HCT116 (cell line): ENCODE measurements at regions not wholly inside any gene's neighbourhood (a gene's known extent, or its start where the extent isn't known, plus 50 kb on each side); places are given as distances from the start of the nearest gene placed in this dataset.

Source experiments
- ATAC-seq: fragments of 200-7000 bp; cut with Tn5 transposase; 2 replicates; pipeline ENCODE4 v1.9.1; 2020; ENCODE audit warnings: mild to moderate bottlenecking, moderate library complexity
- BruUV-seq: library from RNA; stranded (reverse); fragments of 400-500 nt; replicated peaks from 2 replicates; lab custom pipeline; 2021; lab: Mats Ljungman, UMichigan
- CTCF ChIA-PET: fragments of 300-600 bp; sonication (Branson Sonifier 250); formaldehyde crosslinking; loops from one replicate; lab custom pipeline; 2021; ENCODE audit warnings: antibody characterized with exemption; lab: Charles Lee
- POLR2A ChIA-PET: fragments of 300-600, 350-600 bp; sonication (Branson Sonifier 250); formaldehyde crosslinking; loops from one replicate; lab custom pipeline; 2021; ENCODE audit warnings: antibody characterized with exemption; lab: Charles Lee
- RAD21 ChIA-PET, 2 experiments: fragments of 300-600 bp; sonication (Branson Sonifier 250); formaldehyde crosslinking; loops; one replicate each; lab custom pipeline; 2023; ENCODE audit warnings: low total read pairs in 2 of 2; ENCODE audit not compliant: uncharacterized antibody in 2 of 2, unreplicated experiment in 2 of 2, low non-redundant PET in 1 of 2; lab: Charles Lee
- DNase-seq: peaks from one replicate; pipeline ENCODE4 v3.0.0-alpha.2; 2010; ENCODE audit warnings: low read depth, low spot score
- H2AFZ ChIP-seq: fragments of 200-600 bp; shearing (Covaris generic), sonication (generic); 2 replicates; pipeline ENCODE4 v1.6.1; 2017; ENCODE audit warnings: low read depth, mixed run types, mixed read lengths, antibody characterized with exemption, low read length; ENCODE audit not compliant: poor library complexity, severe bottlenecking
- H3K27ac ChIP-seq: 2 replicates; pipeline ENCODE4 v1.5.1; 2012; ENCODE audit warnings: low read depth, low read length
- H3K27me3 ChIP-seq: fragments of 200-600 bp; sonication (generic); 2 replicates; pipeline ENCODE4 v1.6.1; 2016; ENCODE audit warnings: mixed run types, low read length, mixed read lengths; ENCODE audit not compliant: insufficient read depth
- H3K36me3 ChIP-seq, 2 experiments: fragments of 200-500 bp in 1 of 2; fragments of 200-600 bp in 1 of 2; sonication (Bioruptor generic) in 1 of 2; sonication (generic) in 1 of 2; 2 replicates each; pipeline versions ENCODE4 v1.5.1 to v1.6.1; 2014 to 2016; ENCODE audit warnings: low read length in 2 of 2, inconsistent platforms in 1 of 2, mixed read lengths in 1 of 2, mixed run types in 1 of 2; ENCODE audit not compliant: insufficient read depth in 2 of 2, control insufficient read depth in 1 of 2
- H3K4me1 ChIP-seq, 2 experiments: fragments of 200-600 bp in 1 of 2; sonication (generic) in 1 of 2; 2 replicates each; pipeline versions ENCODE4 v1.5.1 to v1.6.1; 2012 to 2017; ENCODE audit warnings: low read length in 2 of 2, inconsistent platforms in 1 of 2, mild to moderate bottlenecking in 1 of 2, mixed read lengths in 1 of 2, mixed run types in 1 of 2, moderate library complexity in 1 of 2; ENCODE audit not compliant: insufficient read depth in 2 of 2, control insufficient read depth in 1 of 2
- H3K4me2 ChIP-seq: fragments of 200-600 bp; sonication (generic); 2 replicates; pipeline ENCODE4 v1.6.1; 2017; ENCODE audit warnings: mixed run types, low read length, mixed read lengths
- H3K4me3 ChIP-seq, 2 experiments: fragments of 200-600 bp in 1 of 2; sonication (generic) in 1 of 2; replicated peaks in 1 of 2; 2 replicates each; pipeline ENCODE4 v1.5.1; 2011 to 2016; ENCODE audit warnings: low read length in 2 of 2, control low read depth in 1 of 2, low read depth in 1 of 2, mild to moderate bottlenecking in 1 of 2, mixed read lengths in 1 of 2, mixed run types in 1 of 2
- H3K79me2 ChIP-seq: fragments of 200-600 bp; sonication (generic); 2 replicates; pipeline ENCODE4 v1.6.1; 2017; ENCODE audit warnings: mild to moderate bottlenecking, mixed run types, low read length, moderate library complexity, mixed read lengths; ENCODE audit not compliant: insufficient read depth
- H3K9ac ChIP-seq: fragments of 200-600 bp; sonication (generic); 2 replicates; pipeline ENCODE4 v1.6.1; 2016; ENCODE audit warnings: low read length, mixed read lengths
- H3K9me2 ChIP-seq: fragments of 200-600 bp; sonication (generic), shearing (Covaris generic); 2 replicates; pipeline ENCODE4 v1.6.1; 2017; ENCODE audit warnings: mixed run types, mild to moderate bottlenecking, moderate library complexity; ENCODE audit not compliant: insufficient read depth
- H3K9me3 ChIP-seq, 2 experiments: fragments of 200-500 bp in 1 of 2; fragments of 200-600 bp in 1 of 2; sonication (Bioruptor generic) in 1 of 2; sonication (generic) in 1 of 2; 2 replicates each; pipeline ENCODE4 v1.6.1; 2014 to 2017; ENCODE audit warnings: low read length in 2 of 2, mixed read lengths in 2 of 2, inconsistent platforms in 1 of 2, low read depth in 1 of 2, mild to moderate bottlenecking in 1 of 2, mixed run types in 1 of 2, moderate library complexity in 1 of 2; ENCODE audit not compliant: control insufficient read depth in 1 of 2, insufficient read depth in 1 of 2
- H4K20me1 ChIP-seq: fragments of 200-600 bp; sonication (generic), shearing (Covaris generic); 2 replicates; pipeline ENCODE4 v1.6.1; 2017; ENCODE audit warnings: mixed run types, mild to moderate bottlenecking, moderate library complexity; ENCODE audit not compliant: insufficient read depth
- ATF3 ChIP-seq: IDR thresholded peaks from 2 replicates; pipeline ENCODE4 v1.6.1; 2012
- CTCF ChIP-seq, 3 experiments: fragments of 200-600 bp in 1 of 3; sonication (generic) in 1 of 3; IDR thresholded peaks in 2 of 3; conservative IDR thresholded peaks in 1 of 3; 2 replicates each; pipeline ENCODE4 v1.5.1; 2012 to 2017; ENCODE audit warnings: low read depth in 2 of 3, low read length in 2 of 3, antibody characterized with exemption in 1 of 3, borderline replicate concordance in 1 of 3, control low read depth in 1 of 3, mild to moderate bottlenecking in 1 of 3, mixed read lengths in 1 of 3, mixed run types in 1 of 3, moderate library complexity in 1 of 3; ENCODE audit not compliant: insufficient read depth in 1 of 3
- EGR1 ChIP-seq: IDR thresholded peaks from 2 replicates; pipeline ENCODE4 v1.6.1; 2012; ENCODE audit warnings: low read depth
- MAX ChIP-seq: IDR thresholded peaks from 2 replicates; pipeline ENCODE4 v1.6.1; 2012
- POLR2AphosphoS5 ChIP-seq: IDR thresholded peaks from 2 replicates; pipeline ENCODE4 v1.6.1; 2011; ENCODE audit warnings: mild to moderate bottlenecking, low read depth, low read length, moderate library complexity
- RAD21 ChIP-seq: IDR thresholded peaks from 2 replicates; pipeline ENCODE4 v1.6.1; 2012; ENCODE audit warnings: low read depth, mild to moderate bottlenecking
- REST ChIP-seq: IDR thresholded peaks from 2 replicates; pipeline ENCODE4 v1.6.1; 2012; ENCODE audit warnings: low read depth
- SRF ChIP-seq: IDR thresholded peaks from 2 replicates; pipeline ENCODE4 v1.6.1; 2012; ENCODE audit warnings: low read depth
- TCF7L2 ChIP-seq: IDR thresholded peaks from 2 replicates; pipeline ENCODE4 v1.7.0; 2011; ENCODE audit warnings: borderline replicate concordance, inconsistent platforms; ENCODE audit not compliant: insufficient read depth, insufficient read length; ENCODE audit errors: extremely low read depth
- YY1 ChIP-seq: IDR thresholded peaks from 2 replicates; pipeline ENCODE4 v1.6.1; 2011; ENCODE audit warnings: low read length, low read depth, moderate library complexity, mild to moderate bottlenecking; ENCODE audit not compliant: insufficient replicate concordance; ENCODE audit errors: extremely low read depth
- ZFX ChIP-seq: fragments of 450-650 bp; IDR thresholded peaks from 2 replicates; pipeline ENCODE4 v1.6.1; 2017
- ZNF274 ChIP-seq: fragments of 200-500 bp; sonication (Bioruptor generic); IDR thresholded peaks from 2 replicates; pipeline ENCODE4 v1.6.1; 2014; ENCODE audit warnings: mild to moderate bottlenecking, low read depth, low read length, inconsistent platforms
- intact Hi-C: fragments of 100-400 bp; cut with micrococcal nuclease; formaldehyde crosslinking; loops from 2 replicates; pipeline ENCODE4 v1.10.0; 2022

- TF ChIP-seq RAD21, result no peak
- TF ChIP-seq MAX, result no peak
- TF ChIP-seq ZNF274, result no peak
- TF ChIP-seq, all 23 proteins: peak for 0
Measured at GRCh38 chr6:169156793-169157147, 96.9 kb downstream of the THBS2 start (continued).

- Histone ChIP-seq H3K36me3 (no peaks in the 10 kb centered on the region), H3K4me3 (no peak overlapping the region), H3K4me2 (no peak overlapping the region), H3K79me2 (no peaks in the 10 kb centered on the region), H4K20me1 (no peaks in the 10 kb centered on the region), H3K27me3 (no peaks in the 10 kb centered on the region), H3K27ac (no peak overlapping the region), H2AFZ (no peak overlapping the region), H3K9me3 (no peaks in the 10 kb centered on the region), H3K9ac (no peak overlapping the region), H3K4me1 (no peaks in the 10 kb centered on the region), H3K9me2 (no peaks in the 10 kb centered on the region)
- ChIA-PET RAD21 (no interaction called here), POLR2A (no interaction called here), CTCF (no interaction called here)
- TF ChIP-seq YY1 (no peak), EGR1 (no peak), POLR2AphosphoS5 (no peak), REST (no peak), CTCF (IDR thresholded peaks at IDR 0.05 in 2 of 3, conservative IDR thresholded peaks at IDR 0.05 in 1 of 3; ENCODE audit: borderline replicate concordance in 1 of 3, insufficient read depth in 1 of 3, low read depth in 2 of 3, low read length in 2 of 3) (no peak), TCF7L2 (no peak), ZFX (no peak), SRF (no peak), ATF3 (no peak)
- intact Hi-C loops, result no loop called here
- ATAC-seq (no peak), DNase-seq (no peak)
- no TSS peak for BruUV-seq
Measured at GRCh38 chr6:169156108-169156792, 97.4 kb downstream of the THBS2 start.
